ENCODE measurements at regions not wholly inside any gene's neighbourhood (a gene's known extent, or its start where the extent isn't known, plus 50 kb on each side); places are given as distances from the start of the nearest gene placed in this dataset.

DNA sequence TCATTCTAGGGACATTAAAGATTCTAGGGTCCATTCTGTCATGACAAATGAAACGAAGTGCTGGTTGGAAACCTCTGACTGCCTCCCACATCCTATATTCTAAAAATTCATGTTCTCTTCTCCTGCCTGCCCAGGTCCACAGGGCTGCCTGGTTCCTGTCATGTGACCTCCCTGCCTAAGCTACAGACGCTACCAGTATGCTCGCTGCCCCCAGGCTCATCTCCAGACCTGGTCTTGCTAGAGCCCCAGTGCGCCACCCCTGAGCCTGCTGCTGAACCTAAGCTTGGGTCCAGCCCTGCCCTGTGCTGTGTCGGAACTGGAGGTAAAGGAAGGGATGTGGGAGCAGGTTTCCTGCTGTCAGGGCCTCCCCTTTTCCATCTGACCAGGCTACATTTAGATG is 231.6 kb upstream of the CDH5 start:
- TF ChIP-seq CTCF (IDR thresholded peaks at IDR 0.05; ENCODE audit: insufficient read depth, low read depth, low read length, missing control alignments): no peak
- no peak overlapping the region for H3K4me3 ChIP-seq (ENCODE audit: low read depth, low read length)
- no peak for DNase-seq (ENCODE audit: low read depth)

DNA sequence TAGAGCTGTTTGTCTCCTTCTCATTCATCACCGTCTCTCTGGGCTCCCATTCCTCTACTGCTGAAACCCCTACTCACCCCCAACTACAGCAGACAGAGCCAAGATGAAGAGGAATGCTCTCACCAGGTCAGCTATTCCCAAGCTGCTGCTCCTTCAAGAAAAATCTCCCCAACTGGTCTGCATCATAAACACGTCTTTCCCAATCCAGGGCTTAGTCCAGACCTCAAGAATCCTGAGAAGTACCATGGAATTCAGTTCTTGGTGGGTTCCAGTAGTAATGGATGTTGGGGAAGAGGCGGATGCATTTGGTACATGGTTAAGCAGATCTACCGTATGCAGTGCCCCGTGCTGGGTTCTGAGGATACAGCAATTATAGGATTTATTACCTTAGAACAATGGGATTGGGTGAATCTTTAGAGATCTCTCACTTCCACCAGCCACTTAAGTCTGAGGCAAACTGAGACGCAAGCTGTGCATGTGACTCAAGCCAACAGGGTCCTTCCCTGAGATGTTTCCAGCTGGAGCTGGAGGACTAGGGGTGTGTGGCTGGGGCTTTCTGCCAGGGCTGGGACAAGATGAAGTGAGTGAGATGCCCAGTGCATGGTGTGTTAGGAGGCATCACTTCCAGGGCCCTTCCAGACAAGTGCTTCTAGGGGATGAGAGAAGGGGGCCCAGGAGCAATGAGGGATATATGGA is 232.7 kb upstream of the CDH5 start:
- no peak for TF ChIP-seq CTCF (IDR thresholded peaks at IDR 0.05; ENCODE audit: insufficient read depth, low read depth, low read length, missing control alignments)
- no peak for DNase-seq (ENCODE audit: low read depth)
- no peak overlapping the region for H3K4me3 ChIP-seq (ENCODE audit: low read depth, low read length)

DNA sequence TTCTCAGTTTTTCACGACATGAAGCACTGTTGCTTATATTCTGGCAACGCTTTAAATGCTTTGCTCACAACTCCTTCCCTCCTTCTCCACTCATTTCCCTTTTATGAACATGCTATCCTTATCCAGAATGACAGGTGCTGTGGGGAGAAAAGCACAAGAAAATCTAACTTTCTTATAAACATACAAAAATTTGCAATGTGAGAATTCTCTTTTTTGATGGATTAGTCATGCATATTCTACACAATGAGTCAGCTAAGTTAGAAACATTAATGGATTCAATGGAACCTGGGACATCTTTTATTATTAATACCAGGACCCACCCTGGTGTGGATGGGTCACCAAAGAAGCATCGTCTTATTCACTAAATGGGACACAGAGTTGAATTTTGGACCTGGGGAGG is 234.6 kb upstream of the CDH5 start:
- no peak for TF ChIP-seq CTCF (IDR thresholded peaks at IDR 0.05; ENCODE audit: insufficient read depth, low read depth, low read length, missing control alignments)
- DNase-seq (ENCODE audit: low read depth): no peak
- H3K4me3 ChIP-seq (ENCODE audit: low read depth, low read length): no peak overlapping the region

DNA sequence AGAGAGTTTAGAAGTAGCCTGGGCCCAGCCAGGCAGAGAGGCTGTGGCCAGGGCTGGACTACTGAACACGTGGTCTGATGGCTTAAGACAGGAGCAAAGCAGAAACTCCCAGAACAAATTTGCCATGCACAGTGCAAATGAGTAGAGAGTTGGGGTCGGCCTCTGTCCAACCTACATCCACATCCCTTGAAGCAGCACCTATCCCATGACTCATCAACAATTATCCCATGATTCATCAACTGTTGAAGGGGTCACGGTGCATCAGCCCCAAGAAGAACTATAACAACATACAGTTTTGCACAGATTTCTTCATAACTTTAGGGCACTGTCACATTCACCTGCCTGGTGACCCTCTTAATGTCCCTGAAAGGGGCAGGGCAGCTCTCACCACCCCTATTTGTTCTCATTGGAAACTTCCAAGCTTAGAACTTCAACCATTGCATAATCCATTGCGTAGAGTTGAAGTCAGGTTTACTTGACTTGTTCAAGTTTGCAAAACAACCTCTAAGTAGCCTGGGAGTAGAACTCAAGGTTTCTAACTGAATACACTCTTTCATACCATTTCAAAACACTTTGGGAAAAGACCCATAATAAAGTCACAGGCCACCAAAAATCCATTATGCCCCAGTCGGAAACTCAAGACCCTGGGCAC is 235.2 kb upstream of the CDH5 start:
- no peak overlapping the region for H3K4me3 ChIP-seq (ENCODE audit: low read depth, low read length)
- TF ChIP-seq CTCF (IDR thresholded peaks at IDR 0.05; ENCODE audit: insufficient read depth, low read depth, low read length, missing control alignments): no peak
- no peak for DNase-seq (ENCODE audit: low read depth)

- TF ChIP-seq CTCF (IDR thresholded peaks at IDR 0.05; ENCODE audit: insufficient read depth, low read depth, low read length, missing control alignments): no peak
- no peak for DNase-seq (ENCODE audit: low read depth)
- no peak overlapping the region for H3K4me3 ChIP-seq (ENCODE audit: low read depth, low read length)
These were observed 236.1 kb upstream of the CDH5 start for GRCh38 chr16:66130296-66130905.

- no peak for TF ChIP-seq CTCF (IDR thresholded peaks at IDR 0.05; ENCODE audit: insufficient read depth, low read depth, low read length, missing control alignments)
- no peak for DNase-seq (ENCODE audit: low read depth)
These were observed 237.3 kb upstream of the CDH5 start for GRCh38 chr16:66129196-66129595.

More at GRCh38 chr16:66129196-66129595, 237.3 kb upstream of the CDH5 start:
- no peak overlapping the region for H3K4me3 ChIP-seq (ENCODE audit: low read depth, low read length)
